ENCODE measurements at regions not wholly inside any gene's neighbourhood (a gene's known extent, or its start where the extent isn't known, plus 50 kb on each side); places are given as distances from the start of the nearest gene placed in this dataset.
A peak's percentile ranks its signal among the peaks of the same experiment; 100 is the strongest.
"Not testable (repeated sequence)": the region's sequence is repeated elsewhere in the genome, so short reads cannot be mapped to it uniquely, and the experiment has no call there.

DNA sequence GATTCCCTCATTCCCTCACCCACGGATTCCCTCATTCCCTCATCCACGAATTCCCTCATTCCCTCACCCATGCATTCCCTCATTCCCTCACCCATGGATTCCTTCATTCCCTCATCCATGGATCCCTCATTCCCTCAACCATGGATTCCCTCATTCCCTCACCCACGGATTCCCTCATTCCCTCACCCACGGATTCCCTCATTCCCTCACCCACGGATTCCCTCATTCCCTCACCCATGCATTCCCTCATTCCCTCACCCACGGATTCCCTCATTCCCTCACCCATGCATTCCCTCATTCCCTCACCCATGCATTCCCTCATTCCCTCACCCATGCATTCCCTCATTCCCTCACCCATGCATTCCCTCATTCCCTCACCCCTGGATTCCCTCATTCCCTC is 238.0 kb downstream of the TTLL2 start:
- H3K9me3 ChIP-seq (ENCODE audit: control insufficient read depth, insufficient read depth, low read depth, low read length); POLR2A ChIA-PET; H3K4me1 ChIP-seq (ENCODE audit: control insufficient read depth, insufficient read depth, low read length); H3K4me3 ChIP-seq (ENCODE audit: low read depth, low read length); H3K36me3 ChIP-seq (ENCODE audit: control insufficient read depth in 2 of 2, insufficient read depth in 1 of 2, low read length in 2 of 2); H3K27ac ChIP-seq (ENCODE audit: extremely low read depth, low read depth, low read length); CTCF ChIA-PET: not testable (repeated sequence)
- TF ChIP-seq EGR2 (tag by site-specific recombination; IDR thresholded peaks at IDR 0.05; ENCODE audit: low read depth) (peak; percentile 92), ZFHX2 (tag by site-specific recombination; conservative IDR thresholded peaks at IDR 0.05) (peak; percentile 43; the same call in 1 of the 2 replicates)

DNA sequence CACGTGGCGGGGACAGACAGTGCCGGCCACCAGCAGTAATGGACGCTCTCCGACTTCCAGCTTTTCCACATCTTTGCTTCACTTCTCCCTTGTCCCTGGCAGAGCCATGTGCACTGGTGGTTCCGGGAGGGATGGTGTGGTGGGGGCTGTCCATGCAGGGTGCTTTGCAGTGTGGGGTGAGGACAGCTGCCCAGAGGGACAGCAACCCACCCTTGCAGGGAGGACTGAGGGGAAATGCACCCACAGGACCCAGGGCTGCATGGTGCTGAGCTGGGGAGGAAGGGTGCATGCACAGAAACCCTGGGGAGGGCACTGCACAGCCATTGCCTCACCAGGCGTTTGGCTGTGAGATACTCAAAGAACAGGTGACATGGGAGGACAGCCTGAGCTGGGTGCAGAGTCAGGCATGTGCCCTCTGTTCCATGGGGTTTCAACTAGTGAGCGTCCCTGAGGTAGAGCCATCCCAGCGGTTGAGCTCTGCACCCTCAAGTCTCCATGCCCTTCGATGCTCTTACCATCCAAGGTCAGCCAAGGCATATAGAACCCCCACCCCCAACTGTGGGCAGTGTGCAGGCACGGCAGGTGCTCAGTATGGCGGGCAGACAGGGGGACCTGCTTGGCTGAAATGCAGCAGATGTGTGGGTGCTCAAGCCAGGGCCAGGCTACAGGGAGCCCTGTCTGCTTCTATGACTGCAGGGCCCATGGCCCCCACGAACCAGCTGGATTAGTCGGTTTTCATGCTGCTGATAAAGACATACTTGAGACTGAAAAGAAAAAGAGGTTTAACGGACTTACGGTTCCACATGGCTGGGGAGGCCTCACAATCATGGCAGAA is 239.7 kb downstream of the TTLL2 start:
- H3K4me3 ChIP-seq (ENCODE audit: low read depth, low read length), result no peak overlapping the region
- CTCF ChIA-PET, result no interaction called here
- no peak overlapping the region for H3K27ac ChIP-seq (ENCODE audit: extremely low read depth, low read depth, low read length)
- H3K4me1 ChIP-seq (ENCODE audit: control insufficient read depth, insufficient read depth, low read length), result no peaks in the 10 kb centered on the region
- no peaks in the 10 kb centered on the region for H3K36me3 ChIP-seq (ENCODE audit: control insufficient read depth in 2 of 2, insufficient read depth in 1 of 2, low read length in 2 of 2)
- POLR2A ChIA-PET, result no interaction called here
- no peaks in the 10 kb centered on the region for H3K9me3 ChIP-seq (ENCODE audit: control insufficient read depth, insufficient read depth, low read depth, low read length)
- TF ChIP-seq ZNF155 (tag by site-specific recombination; IDR thresholded peaks at IDR 0.05) (no peak), ZNF747 (tag by site-specific recombination; IDR thresholded peaks at IDR 0.05) (no peak)
- TF ChIP-seq, protein P1, sequence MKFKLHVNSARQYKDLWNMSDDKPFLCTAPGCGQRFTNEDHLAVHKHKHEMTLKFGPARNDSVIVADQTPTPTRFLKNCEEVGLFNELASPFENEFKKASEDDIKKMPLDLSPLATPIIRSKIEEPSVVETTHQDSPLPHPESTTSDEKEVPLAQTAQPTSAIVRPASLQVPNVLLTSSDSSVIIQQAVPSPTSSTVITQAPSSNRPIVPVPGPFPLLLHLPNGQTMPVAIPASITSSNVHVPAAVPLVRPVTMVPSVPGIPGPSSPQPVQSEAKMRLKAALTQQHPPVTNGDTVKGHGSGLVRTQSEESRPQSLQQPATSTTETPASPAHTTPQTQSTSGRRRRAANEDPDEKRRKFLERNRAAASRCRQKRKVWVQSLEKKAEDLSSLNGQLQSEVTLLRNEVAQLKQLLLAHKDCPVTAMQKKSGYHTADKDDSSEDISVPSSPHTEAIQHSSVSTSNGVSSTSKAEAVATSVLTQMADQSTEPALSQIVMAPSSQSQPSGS (tag by site-specific recombination; IDR thresholded peaks at IDR 0.05; ENCODE audit: low read depth), result no peak

DNA sequence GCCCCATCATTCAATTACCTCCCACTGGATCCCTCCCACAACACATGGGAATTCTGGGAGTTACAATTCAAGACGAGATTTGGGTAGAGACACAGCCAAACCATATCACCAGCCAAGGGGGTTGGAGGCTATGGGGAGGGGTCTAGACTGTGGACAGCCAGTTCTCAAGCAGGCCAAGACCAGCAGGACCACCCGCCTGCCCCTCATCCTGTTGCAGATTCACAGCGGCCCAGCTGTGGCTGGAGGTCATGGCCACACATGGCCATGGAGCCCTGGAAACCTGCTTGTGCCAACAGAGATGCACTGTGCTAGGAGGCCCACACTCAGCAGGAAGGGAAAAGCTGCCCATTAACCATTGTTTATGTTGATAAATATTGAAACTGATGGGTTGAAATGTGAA is 240.5 kb downstream of the TTLL2 start:
- no peak overlapping the region for H3K4me3 ChIP-seq (ENCODE audit: low read depth, low read length)
- no peaks in the 10 kb centered on the region for H3K9me3 ChIP-seq (ENCODE audit: control insufficient read depth, insufficient read depth, low read depth, low read length)
- no peaks in the 10 kb centered on the region for H3K36me3 ChIP-seq (ENCODE audit: control insufficient read depth in 2 of 2, insufficient read depth in 1 of 2, low read length in 2 of 2)
- TF ChIP-seq, protein P2, sequence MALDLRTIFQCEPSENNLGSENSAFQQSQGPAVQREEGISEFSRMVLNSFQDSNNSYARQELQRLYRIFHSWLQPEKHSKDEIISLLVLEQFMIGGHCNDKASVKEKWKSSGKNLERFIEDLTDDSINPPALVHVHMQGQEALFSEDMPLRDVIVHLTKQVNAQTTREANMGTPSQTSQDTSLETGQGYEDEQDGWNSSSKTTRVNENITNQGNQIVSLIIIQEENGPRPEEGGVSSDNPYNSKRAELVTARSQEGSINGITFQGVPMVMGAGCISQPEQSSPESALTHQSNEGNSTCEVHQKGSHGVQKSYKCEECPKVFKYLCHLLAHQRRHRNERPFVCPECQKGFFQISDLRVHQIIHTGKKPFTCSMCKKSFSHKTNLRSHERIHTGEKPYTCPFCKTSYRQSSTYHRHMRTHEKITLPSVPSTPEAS (tag by site-specific recombination; IDR thresholded peaks at IDR 0.05), result no peak
- no peak for TF ChIP-seq ZNF214 (tag by site-specific recombination; IDR thresholded peaks at IDR 0.05; ENCODE audit: borderline replicate concordance)
- no peak for TF ChIP-seq ZNF394 (tag by site-specific recombination; IDR thresholded peaks at IDR 0.05; ENCODE audit: borderline replicate concordance)
- no peak for TF ChIP-seq ZNF16 (tag by site-specific recombination; IDR thresholded peaks at IDR 0.05; ENCODE audit: low read depth)
- no peak for TF ChIP-seq ZNF677 (tag by site-specific recombination; IDR thresholded peaks at IDR 0.05)
- TF ChIP-seq ZNF19 (tag by site-specific recombination; IDR thresholded peaks at IDR 0.05; ENCODE audit: low read depth), result no peak
- TF ChIP-seq ZFP3 (tag by site-specific recombination; IDR thresholded peaks at IDR 0.05; ENCODE audit: low read depth), result no peak
- TF ChIP-seq ZNF610 (tag by site-specific recombination; IDR thresholded peaks at IDR 0.05; ENCODE audit: borderline replicate concordance), result no peak
- no peak for TF ChIP-seq ZNF510 (tag by site-specific recombination; IDR thresholded peaks at IDR 0.05; ENCODE audit: insufficient replicate concordance)
- TF ChIP-seq ZBTB17 (tag by site-specific recombination; IDR thresholded peaks at IDR 0.05), result no peak
- no peak for TF ChIP-seq ZNF529 (tag by site-specific recombination; IDR thresholded peaks at IDR 0.05; ENCODE audit: insufficient replicate concordance)
- ChIA-PET POLR2A (no interaction called here), CTCF (no interaction called here)
- H3K4me1 ChIP-seq (ENCODE audit: control insufficient read depth, insufficient read depth, low read length), result no peaks in the 10 kb centered on the region
- H3K27ac ChIP-seq (ENCODE audit: extremely low read depth, low read depth, low read length), result no peak overlapping the region

All from HEK293 (cell line).